ENCODE measurements at regions not wholly inside any gene's neighbourhood (a gene's known extent, or its start where the extent isn't known, plus 50 kb on each side); places are given as distances from the start of the nearest gene placed in this dataset.

- no peak for DNase-seq
These were observed 278.9 kb downstream of the SLC4A3 start for GRCh38 chr2:219906114-219907010.

- no peak for DNase-seq
These were observed 279.6 kb downstream of the SLC4A3 start for GRCh38 chr2:219907011-219907365.

GRCh38 chr2:219908538-219908937 lies 281.1 kb downstream of the SLC4A3 start:
- no peak for DNase-seq

GRCh38 chr2:219911541-219911940 lies 284.1 kb downstream of the SLC4A3 start:
- DNase-seq: no peak

GRCh38 chr2:219912491-219912921 lies 285.1 kb downstream of the SLC4A3 start:
- DNase-seq: no peak

- DNase-seq: no peak
These were observed 287.1 kb downstream of the SLC4A3 start for GRCh38 chr2:219914577-219914976.

GRCh38 chr2:219916281-219916680 lies 288.9 kb downstream of the SLC4A3 start:
- no peak for DNase-seq

DNA sequence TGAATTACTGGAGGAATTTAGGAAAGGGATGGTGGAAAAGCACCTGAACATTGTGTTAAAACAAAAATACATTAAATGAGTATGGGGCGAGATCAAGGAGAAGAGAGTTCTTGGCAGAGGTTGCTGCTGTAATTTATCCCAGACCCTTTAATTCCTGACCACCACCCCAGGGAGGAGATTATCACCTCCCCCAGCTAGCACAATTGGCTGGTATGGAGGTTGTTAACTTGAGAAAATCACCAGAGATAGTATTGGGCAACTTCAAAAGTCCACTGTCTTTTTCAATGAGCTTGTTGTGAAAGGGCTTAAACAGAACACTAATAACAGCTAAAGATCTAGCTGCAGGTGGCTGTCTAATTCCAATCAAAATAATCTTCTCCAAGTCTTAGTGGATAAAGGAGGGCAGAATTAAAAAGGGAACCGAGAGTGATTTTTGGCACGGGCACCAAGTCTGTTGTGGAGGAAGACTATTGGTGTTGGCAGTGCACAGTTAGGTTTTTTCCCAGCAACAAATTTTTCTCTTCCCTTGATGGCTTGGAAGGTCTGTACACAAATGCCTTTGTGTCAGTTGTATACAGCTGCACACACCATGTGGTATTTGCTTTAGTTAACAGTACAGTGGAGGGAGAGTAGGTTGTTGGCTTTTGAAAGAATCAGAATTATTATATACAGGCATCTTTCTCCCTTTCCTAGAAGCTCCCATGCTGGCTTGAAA lies 289.5 kb downstream of the SLC4A3 start:
- no peak for DNase-seq

GRCh38 chr2:219918254-219918653 lies 290.8 kb downstream of the SLC4A3 start:
- no peak for DNase-seq

GRCh38 chr2:219918944-219919343 lies 291.5 kb downstream of the SLC4A3 start:
- no peak for DNase-seq

DNA sequence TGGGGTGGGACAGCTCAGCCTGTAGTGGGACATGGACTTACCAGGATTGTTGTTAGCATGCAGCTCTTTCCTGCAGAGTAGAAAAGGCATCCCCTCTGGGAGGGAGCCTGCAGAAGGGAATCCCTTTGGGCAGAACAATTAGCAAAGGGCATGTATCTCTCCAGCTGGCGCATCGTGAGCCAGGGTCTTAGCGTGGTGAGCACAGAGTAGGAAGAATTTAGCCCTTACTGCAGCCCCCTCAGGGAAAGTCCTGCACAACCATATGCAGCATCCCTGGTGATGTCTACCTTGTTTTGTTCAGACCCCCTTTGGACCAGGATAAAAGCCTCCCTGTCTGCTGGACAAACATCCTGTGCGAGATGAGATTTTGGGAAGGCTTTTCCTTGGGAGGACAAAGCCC lies 292.1 kb downstream of the SLC4A3 start:
- DNase-seq: no peak

DNA sequence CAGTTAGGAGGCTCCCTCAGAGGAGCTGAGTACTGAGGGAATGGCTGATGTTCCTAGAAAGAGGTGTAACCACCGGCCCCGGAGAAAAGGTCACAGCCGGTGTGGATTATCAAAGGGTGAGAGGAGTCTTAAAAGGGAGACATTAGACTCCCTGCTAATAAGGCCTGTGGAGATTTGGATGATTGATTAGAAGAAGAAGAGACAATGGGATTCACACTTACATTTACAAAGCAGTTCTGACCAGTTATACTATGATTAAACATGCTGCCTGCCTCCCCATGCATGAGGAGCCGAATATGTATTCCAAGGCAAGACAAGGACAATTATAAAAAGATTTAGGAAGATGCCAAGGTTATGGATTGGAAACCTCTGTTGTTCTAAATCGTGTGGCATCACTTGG lies 302.4 kb downstream of the SLC4A3 start:
- no peak for DNase-seq

- no peak for DNase-seq
These were observed 312.2 kb downstream of the SLC4A3 start for GRCh38 chr2:219939647-219940046.

DNA sequence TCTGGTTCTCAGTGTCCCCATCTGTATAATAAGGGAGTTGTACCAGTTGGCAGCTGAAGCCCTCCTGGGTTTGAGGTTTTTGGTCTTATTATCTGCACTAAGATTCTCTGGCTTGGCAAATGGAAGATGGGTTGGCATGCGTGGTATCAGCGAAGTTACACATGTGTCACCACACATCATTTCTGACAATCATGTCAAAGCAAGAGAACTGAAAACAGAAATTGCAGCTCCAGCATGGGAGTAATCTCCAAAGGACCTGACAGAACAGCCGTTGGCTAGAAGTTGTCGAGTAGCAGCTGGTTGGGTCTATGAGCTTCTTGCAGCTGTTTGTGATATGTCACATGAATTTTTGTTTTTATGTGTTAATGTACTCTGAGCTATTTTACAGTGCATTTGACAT lies 317.4 kb downstream of the SLC4A3 start:
- DNase-seq: no peak

- DNase-seq: no peak
These were observed 318.6 kb downstream of the SLC4A3 start for GRCh38 chr2:219946021-219946420.

- DNase-seq: no peak
These were observed 319.1 kb downstream of the SLC4A3 start for GRCh38 chr2:219946529-219946928.

GRCh38 chr2:219947575-219947974 lies 320.1 kb downstream of the SLC4A3 start:
- no peak for DNase-seq

- DNase-seq: no peak
These were observed 321.6 kb downstream of the SLC4A3 start for GRCh38 chr2:219949053-219949452.

GRCh38 chr2:219951099-219951498 lies 323.7 kb downstream of the SLC4A3 start:
- DNase-seq: no peak

DNA sequence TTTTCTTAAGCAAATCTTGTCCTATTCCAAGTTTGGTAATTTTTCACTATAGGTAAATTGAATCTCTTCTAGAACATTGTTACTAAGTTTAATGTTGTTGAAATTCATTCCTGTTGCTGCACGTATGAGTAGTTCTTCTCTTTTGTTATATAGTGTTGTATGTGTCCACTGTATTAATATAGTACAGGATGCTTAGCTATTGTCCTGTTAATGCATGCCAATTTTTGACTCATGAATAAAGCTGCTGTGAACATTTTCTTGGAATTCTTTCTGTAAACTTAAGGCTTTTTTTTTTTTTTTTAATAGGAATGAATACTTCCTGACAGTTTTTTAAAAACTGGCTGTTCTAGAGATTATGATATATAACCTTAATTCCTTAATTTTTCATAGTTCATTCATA lies 326.9 kb downstream of the SLC4A3 start:
- no peak for DNase-seq

DNA sequence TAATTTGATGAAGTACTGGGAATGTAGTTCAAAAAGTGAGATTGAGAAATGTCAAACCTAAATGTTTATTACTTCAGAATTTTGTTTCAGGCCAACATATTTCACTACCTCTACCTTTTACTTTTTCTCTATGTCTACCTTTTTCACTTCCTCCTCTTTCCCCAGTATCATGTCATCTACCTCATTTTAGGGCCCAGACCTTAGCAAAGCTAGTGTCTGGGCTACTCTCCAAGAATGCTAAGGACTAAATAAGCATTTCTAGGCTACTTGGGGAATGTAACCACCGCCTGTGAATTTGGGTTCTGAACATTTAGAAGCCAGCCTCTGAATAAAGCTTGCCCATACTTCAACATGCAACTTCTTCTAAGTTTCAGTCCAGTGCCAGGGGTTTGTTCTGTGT lies 330.4 kb downstream of the SLC4A3 start:
- no peak for DNase-seq

DNA sequence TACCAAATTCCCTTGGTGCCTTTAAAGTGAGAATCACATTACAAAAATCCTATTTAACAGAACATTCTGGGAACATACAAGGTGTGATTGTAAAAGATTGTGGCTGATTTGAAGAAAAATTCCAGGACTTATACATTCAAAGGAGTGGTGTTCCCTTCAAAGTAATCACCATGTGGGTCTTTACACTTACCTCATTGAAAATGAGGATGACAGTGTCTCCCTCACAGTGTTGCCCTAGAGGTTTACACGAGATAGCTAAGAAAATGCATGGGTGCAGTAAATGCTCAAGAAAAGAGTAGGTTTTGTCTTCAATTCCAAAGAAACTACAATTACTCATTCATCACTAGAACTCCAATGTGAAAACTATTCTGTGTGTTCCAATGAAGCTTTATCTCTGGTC lies 331.5 kb downstream of the SLC4A3 start:
- DNase-seq: no peak

DNA sequence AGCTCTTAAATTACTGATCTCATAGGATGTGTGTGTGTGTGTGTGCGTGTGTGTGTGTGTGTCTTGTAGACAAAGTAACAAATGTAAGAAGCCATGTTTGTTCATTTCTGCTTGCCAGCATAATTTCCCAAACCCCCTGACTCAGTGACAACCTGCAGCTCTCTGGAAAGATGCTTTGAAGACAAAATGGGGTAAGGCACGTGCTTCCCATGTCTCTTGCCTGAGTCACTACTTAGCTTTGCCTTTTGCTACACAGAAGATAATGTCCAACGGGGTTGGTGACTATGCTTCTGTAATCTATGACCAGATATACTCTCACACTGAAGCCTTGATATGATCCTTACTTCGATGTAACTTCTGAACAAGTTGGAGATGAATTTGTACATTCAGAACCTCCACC lies 332.0 kb downstream of the SLC4A3 start:
- DNase-seq: no peak

DNA sequence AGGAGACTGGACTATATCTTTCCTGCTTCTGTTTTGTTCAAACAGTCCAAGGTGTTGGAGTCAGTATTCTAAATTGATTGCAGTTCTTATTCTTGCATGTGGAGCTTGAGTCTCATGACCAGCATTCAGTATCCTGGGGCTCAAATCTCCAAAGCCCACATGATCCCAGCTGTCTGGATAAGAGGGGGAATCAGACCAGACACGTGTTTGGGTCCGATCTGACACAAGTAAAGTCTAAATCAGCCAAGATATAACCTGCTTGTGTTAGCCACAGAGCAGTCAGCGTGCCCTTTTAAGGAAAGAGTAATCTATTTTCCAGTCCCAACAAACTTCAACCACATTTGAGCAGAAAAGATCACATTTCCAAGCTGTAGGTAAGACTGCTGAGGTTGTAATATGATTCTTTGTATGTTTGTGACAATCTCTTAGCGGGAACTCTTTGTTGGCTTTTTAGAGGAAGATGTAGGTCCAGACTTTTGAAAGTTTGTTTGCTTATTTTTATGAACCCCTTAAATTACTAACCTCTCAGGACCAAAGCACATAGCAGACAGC lies 334.6 kb downstream of the SLC4A3 start:
- no peak for DNase-seq

Measured in inflammatory macrophage treated with lipopolysaccharide for 1 hour (primary cell).